ENCODE measurements at regions not wholly inside any gene's neighbourhood (a gene's known extent, or its start where the extent isn't known, plus 50 kb on each side); places are given as distances from the start of the nearest gene placed in this dataset.

DNA sequence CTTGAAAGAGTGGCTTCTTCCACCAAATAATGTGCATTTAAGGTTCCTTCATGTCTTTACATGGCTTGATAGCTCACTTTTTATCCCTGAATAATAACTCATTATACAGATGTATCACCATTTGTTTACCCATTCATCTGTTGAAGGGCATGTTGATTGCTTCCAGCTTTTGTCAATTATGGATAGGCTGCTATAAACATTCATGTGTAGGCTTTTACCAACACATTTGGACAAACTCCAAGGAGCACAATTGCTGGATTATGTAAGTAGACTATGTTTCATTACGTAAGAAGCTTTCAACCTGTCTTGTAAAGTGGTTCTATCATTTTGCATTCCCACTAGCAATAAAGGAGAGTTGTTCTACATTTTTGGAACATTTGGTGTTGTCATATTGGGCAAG lies 2637.0 kb downstream of the PCDH7 start:
- POLR2A ChIA-PET (ENCODE audit: partially characterized antibody) = no interaction called here
- Histone ChIP-seq H3K79me1 (ENCODE audit: low read depth, low read length) (no peaks in the 10 kb centered on the region), H3K36me3 (ENCODE audit: control insufficient read depth in 2 of 4, insufficient read depth in 4 of 4, low read length in 3 of 4) (no peaks in the 10 kb centered on the region), H3K4me3 (ENCODE audit: extremely low read depth in 1 of 4, insufficient read depth in 2 of 4, low read depth in 3 of 4, low read length in 4 of 4) (no peak overlapping the region), H4K91ac (replicated peaks; ENCODE audit: insufficient read length, low read length) (no peak overlapping the region), H3K27me3 (replicated peaks in 1 of 4; ENCODE audit: control insufficient read depth in 3 of 4, extremely low read depth in 1 of 4, insufficient read depth in 3 of 4, low read length in 3 of 4) (no peaks in the 10 kb centered on the region), H3K23ac (ENCODE audit: insufficient read length) (no peak overlapping the region), H4K8ac (ENCODE audit: extremely low read depth, insufficient read depth, low read length) (no peak overlapping the region), H3K4ac (replicated peaks; ENCODE audit: insufficient read length, low read depth, low read length) (no peak overlapping the region), H3K4me2 (ENCODE audit: insufficient read depth in 1 of 2, low read depth in 2 of 2, low read length in 2 of 2) (no peak overlapping the region), H3K14ac (ENCODE audit: insufficient read length) (no peak overlapping the region), H2BK120ac (replicated peaks; ENCODE audit: low read depth, low read length) (no peak overlapping the region), H4K5ac (ENCODE audit: insufficient read length, low read depth, low read length) (no peak overlapping the region), H2AFZ (ENCODE audit: low read length) (no peak overlapping the region), H2BK20ac (ENCODE audit: low read length) (no peak overlapping the region), H3K9me3 (ENCODE audit: insufficient read depth in 2 of 2, low read depth in 1 of 2, low read length in 1 of 2) (peaks cover 0 to 4% of the 10 kb centered on the region in 2 experiments; a peak in 1 of 4 replicates), H3K79me2 (ENCODE audit: control insufficient read depth in 1 of 2, insufficient read depth in 2 of 2, low read length in 2 of 2) (no peaks in the 10 kb centered on the region), H3K18ac (ENCODE audit: extremely low read depth, low read length) (no peak overlapping the region), H3K56ac (replicated peaks; ENCODE audit: insufficient read length, low read depth, low read length) (no peak overlapping the region), H4K20me1 (replicated peaks in 1 of 2; ENCODE audit: control insufficient read depth in 1 of 2, insufficient read depth in 2 of 2, low read length in 2 of 2) (no peaks in the 10 kb centered on the region), H3K27ac (ENCODE audit: low read depth, low read length) (no peak overlapping the region), H3K4me1 (replicated peaks in 1 of 4; ENCODE audit: control insufficient read depth in 3 of 4, insufficient read depth in 4 of 4, low read length in 3 of 4) (no peaks in the 10 kb centered on the region), H2AK5ac (ENCODE audit: low read depth, low read length) (no peak overlapping the region), H3K23me2 (ENCODE audit: low read depth, low read length) (no peaks in the 10 kb centered on the region), H2BK15ac (ENCODE audit: low read length) (no peak overlapping the region), H2BK5ac (ENCODE audit: low read depth, low read length) (no peak overlapping the region), H2BK12ac (ENCODE audit: low read depth, low read length) (no peak overlapping the region), H3K9ac (replicated peaks in 1 of 4; ENCODE audit: extremely low read depth in 1 of 4, low read depth in 3 of 4, low read length in 3 of 4) (no peak overlapping the region)
- DNase-seq (ENCODE audit: low read depth in 1 of 2, low spot score in 2 of 2) = no peak
- CTCF ChIA-PET (ENCODE audit: partially characterized antibody) = interaction anchor here (0.5 kb wide), 1 partner anchor 1713 kb away, joined by 3 read pairs; no protein-coding TSS in a partner anchor
- FAIRE-seq = no peak
- 89% methylated on average over 1 of the region's 1 CpG; no CpG with 5 or more reads in 1 of the 2 experiments for WGBS, 2 experiments (ENCODE audit: extremely low coverage in 1 of 2, insufficient coverage in 1 of 2, insufficient read length in 1 of 2, insufficient replicate concordance in 2 of 2, low coverage in 1 of 2, low lambda C conversion rate in 2 of 2, missing lambda C conversion rate in 1 of 2)
- TF ChIP-seq POU5F1 (IDR thresholded peaks at IDR 0.05; ENCODE audit: low read depth, low read length) (no peak), EGR1 (IDR thresholded peaks at IDR 0.05; ENCODE audit: borderline replicate concordance, low read depth, low read length) (no peak), TCF12 (IDR thresholded peaks at IDR 0.05; ENCODE audit: low read depth, low read length) (no peak), SP2 (IDR thresholded peaks at IDR 0.05; ENCODE audit: low read length) (no peak), TAF7 (optimal IDR thresholded peaks at IDR 0.05; ENCODE audit: borderline replicate concordance, low read depth, low read length) (no peak), SIRT6 (IDR thresholded peaks at IDR 0.05; ENCODE audit: low read length) (no peak), GABPA (IDR thresholded peaks at IDR 0.05; ENCODE audit: borderline replicate concordance, insufficient read depth, low read length) (no peak), TEAD4 (IDR thresholded peaks at IDR 0.05; ENCODE audit: low read depth, low read length) (no peak), CEBPB (IDR thresholded peaks at IDR 0.05; ENCODE audit: low read depth, low read length) (no peak), GTF2F1 (IDR thresholded peaks at IDR 0.05; ENCODE audit: borderline replicate concordance, low read depth, low read length) (no peak), FOSL1 (IDR thresholded peaks at IDR 0.05; ENCODE audit: insufficient read depth, low read depth, low read length) (no peak), CHD2 (IDR thresholded peaks at IDR 0.05; ENCODE audit: low read length) (no peak), KDM1A (IDR thresholded peaks at IDR 0.05; ENCODE audit: borderline replicate concordance, low read length) (no peak), BRCA1 (IDR thresholded peaks at IDR 0.05; ENCODE audit: low read depth, low read length) (no peak)
